Esophagus squamous epithelium (tissue), 4 donors: ENCODE measurements at regions not wholly inside any gene's neighbourhood (a gene's known extent, or its start where the extent isn't known, plus 50 kb on each side); places are given as distances from the start of the nearest gene placed in this dataset.

Source experiments
- POLR2A ChIP-seq, 4 donors: fragments of 450-650 bp; IDR thresholded peaks; one replicate each; pipeline ENCODE4 v1.6.1; 2017; ENCODE audit warnings: antibody characterized with exemption in 4 of 4, mild to moderate bottlenecking in 4 of 4, moderate library complexity in 3 of 4
- TF ChIP-seq, protein P1 (sequence below), 6 experiments: fragments of 450-650 bp in 4 of 6; fragments of 200-600 bp in 2 of 6; sonication (generic) in 2 of 6; IDR thresholded peaks; one replicate each; pipeline ENCODE4 v1.5.1; 2016 to 2019; ENCODE audit warnings: antibody characterized with exemption in 6 of 6, mild to moderate bottlenecking in 4 of 6, moderate library complexity in 4 of 6

GRCh38 chr3:168431491-168431890, 335.8 kb upstream of the GOLIM4 start:
- no peak for TF ChIP-seq POLR2A (IDR thresholded peaks at IDR 0.05)
- TF ChIP-seq, protein P1, sequence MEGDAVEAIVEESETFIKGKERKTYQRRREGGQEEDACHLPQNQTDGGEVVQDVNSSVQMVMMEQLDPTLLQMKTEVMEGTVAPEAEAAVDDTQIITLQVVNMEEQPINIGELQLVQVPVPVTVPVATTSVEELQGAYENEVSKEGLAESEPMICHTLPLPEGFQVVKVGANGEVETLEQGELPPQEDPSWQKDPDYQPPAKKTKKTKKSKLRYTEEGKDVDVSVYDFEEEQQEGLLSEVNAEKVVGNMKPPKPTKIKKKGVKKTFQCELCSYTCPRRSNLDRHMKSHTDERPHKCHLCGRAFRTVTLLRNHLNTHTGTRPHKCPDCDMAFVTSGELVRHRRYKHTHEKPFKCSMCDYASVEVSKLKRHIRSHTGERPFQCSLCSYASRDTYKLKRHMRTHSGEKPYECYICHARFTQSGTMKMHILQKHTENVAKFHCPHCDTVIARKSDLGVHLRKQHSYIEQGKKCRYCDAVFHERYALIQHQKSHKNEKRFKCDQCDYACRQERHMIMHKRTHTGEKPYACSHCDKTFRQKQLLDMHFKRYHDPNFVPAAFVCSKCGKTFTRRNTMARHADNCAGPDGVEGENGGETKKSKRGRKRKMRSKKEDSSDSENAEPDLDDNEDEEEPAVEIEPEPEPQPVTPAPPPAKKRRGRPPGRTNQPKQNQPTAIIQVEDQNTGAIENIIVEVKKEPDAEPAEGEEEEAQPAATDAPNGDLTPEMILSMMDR (IDR thresholded peaks at IDR 0.05), result no peak
